Osteocyte (in vitro differentiated cells): ENCODE measurements at regions not wholly inside any gene's neighbourhood (a gene's known extent, or its start where the extent isn't known, plus 50 kb on each side); places are given as distances from the start of the nearest gene placed in this dataset.

Source experiments
- DNase-seq: peaks from one replicate; pipeline ENCODE4 v3.0.0; 2021; ENCODE audit warnings: mixed read lengths; ENCODE audit not compliant: unreplicated experiment; ENCODE audit errors: extremely low spot score
- H3K27ac Mint-ChIP-seq: one replicate; pipeline ENCODE4 v1.8.0; 2021; ENCODE audit warnings: mild to moderate bottlenecking, mixed read lengths; ENCODE audit not compliant: unreplicated experiment
- H3K27me3 Mint-ChIP-seq: one replicate; pipeline ENCODE4 v1.8.0; 2021; ENCODE audit warnings: mixed read lengths; ENCODE audit not compliant: unreplicated experiment
- H3K36me3 Mint-ChIP-seq: one replicate; pipeline ENCODE4 v1.8.0; 2021; ENCODE audit warnings: mixed read lengths; ENCODE audit not compliant: unreplicated experiment
- H3K4me1 Mint-ChIP-seq: one replicate; pipeline ENCODE4 v1.8.0; 2021; ENCODE audit warnings: mixed read lengths; ENCODE audit not compliant: unreplicated experiment
- H3K4me3 Mint-ChIP-seq: one replicate; pipeline ENCODE4 v1.8.0; 2021; ENCODE audit warnings: mild to moderate bottlenecking, moderate library complexity, mixed read lengths; ENCODE audit not compliant: unreplicated experiment
- H3K9me3 Mint-ChIP-seq: one replicate; pipeline ENCODE4 v1.8.0; 2021; ENCODE audit warnings: mixed read lengths; ENCODE audit not compliant: unreplicated experiment
- TF ChIP-seq, protein P1 (sequence below): fragments of 200-600 bp; sonication (generic); IDR thresholded peaks from 2 replicates; pipeline ENCODE4 v1.5.0; 2021; ENCODE audit warnings: antibody characterized with exemption, mild to moderate bottlenecking, moderate library complexity

GRCh38 chr5:116652903-116653302 is 78.3 kb upstream of the SEMA6A start:
- no peak overlapping the region for H3K4me3 Mint-ChIP-seq
- DNase-seq: no peak
- no peaks in the 10 kb centered on the region for H3K36me3 Mint-ChIP-seq
- no peak overlapping the region for H3K27ac Mint-ChIP-seq
- TF ChIP-seq, protein P1, sequence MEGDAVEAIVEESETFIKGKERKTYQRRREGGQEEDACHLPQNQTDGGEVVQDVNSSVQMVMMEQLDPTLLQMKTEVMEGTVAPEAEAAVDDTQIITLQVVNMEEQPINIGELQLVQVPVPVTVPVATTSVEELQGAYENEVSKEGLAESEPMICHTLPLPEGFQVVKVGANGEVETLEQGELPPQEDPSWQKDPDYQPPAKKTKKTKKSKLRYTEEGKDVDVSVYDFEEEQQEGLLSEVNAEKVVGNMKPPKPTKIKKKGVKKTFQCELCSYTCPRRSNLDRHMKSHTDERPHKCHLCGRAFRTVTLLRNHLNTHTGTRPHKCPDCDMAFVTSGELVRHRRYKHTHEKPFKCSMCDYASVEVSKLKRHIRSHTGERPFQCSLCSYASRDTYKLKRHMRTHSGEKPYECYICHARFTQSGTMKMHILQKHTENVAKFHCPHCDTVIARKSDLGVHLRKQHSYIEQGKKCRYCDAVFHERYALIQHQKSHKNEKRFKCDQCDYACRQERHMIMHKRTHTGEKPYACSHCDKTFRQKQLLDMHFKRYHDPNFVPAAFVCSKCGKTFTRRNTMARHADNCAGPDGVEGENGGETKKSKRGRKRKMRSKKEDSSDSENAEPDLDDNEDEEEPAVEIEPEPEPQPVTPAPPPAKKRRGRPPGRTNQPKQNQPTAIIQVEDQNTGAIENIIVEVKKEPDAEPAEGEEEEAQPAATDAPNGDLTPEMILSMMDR: no peak
- no peaks in the 10 kb centered on the region for H3K9me3 Mint-ChIP-seq
- H3K4me1 Mint-ChIP-seq: peaks cover 14% of the 10 kb centered on the region
- H3K27me3 Mint-ChIP-seq: peaks cover 22% of the 10 kb centered on the region

DNA sequence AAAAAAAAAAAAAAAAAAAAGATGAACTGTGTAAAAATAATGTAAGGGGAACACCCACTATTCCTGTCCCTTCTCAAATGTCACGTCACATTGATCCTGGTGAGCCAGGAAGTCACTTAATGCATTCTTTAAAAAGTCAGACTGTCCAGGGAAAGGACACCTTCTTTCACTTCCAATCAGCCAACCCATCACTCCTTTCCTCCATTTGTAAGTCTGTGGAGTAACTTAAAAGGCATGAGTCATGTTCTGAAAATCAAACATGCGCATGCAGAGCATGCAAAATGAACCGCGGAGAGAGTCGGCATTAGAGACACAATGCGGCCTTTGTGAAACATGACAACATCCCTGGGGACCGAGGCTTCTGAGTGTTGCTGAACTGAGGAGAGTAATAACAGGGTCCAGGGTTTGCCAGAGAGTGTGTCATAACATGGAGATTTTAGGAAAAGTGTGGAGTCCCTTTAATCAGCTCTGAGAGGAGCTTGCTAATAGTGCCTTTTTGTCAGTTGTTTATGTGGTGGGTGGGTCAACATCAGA is 77.6 kb upstream of the SEMA6A start:
- DNase-seq: no peak
- Mint-ChIP-seq H3K4me1 (peaks cover 14% of the 10 kb centered on the region), H3K4me3 (no peak overlapping the region), H3K27ac (no peak overlapping the region), H3K36me3 (no peaks in the 10 kb centered on the region), H3K27me3 (peaks cover 22% of the 10 kb centered on the region), H3K9me3 (no peaks in the 10 kb centered on the region)
- TF ChIP-seq, protein P1: no peak

DNA sequence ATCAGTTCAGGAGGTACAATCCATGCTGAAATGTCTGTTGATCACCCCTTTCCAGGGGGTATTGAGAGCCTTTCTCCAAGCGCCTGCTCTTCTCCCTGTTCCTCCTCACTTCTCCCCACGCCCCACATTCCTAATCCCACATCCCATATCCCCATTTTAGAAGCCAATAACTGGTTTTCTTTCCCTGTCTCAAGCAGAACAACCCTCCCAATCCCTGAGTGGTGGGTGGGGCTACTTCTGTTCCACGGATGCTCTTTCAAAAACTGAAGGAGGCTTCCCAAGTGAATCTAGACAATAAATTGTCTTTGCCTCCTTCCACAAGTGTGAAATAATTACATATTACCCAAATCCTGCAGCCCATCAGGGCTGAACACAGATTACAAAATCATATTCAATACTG is 77.0 kb upstream of the SEMA6A start:
- no peak for DNase-seq
- H3K36me3 Mint-ChIP-seq: no peaks in the 10 kb centered on the region
- peaks cover 14% of the 10 kb centered on the region for H3K4me1 Mint-ChIP-seq
- no peaks in the 10 kb centered on the region for H3K9me3 Mint-ChIP-seq
- H3K27ac Mint-ChIP-seq: no peak overlapping the region
- TF ChIP-seq, protein P1: no peak
- peaks cover 19% of the 10 kb centered on the region for H3K27me3 Mint-ChIP-seq
- H3K4me3 Mint-ChIP-seq: no peak overlapping the region

- Mint-ChIP-seq H3K4me3 (no peak overlapping the region), H3K27ac (no peak overlapping the region), H3K9me3 (no peaks in the 10 kb centered on the region), H3K27me3 (peaks cover 17% of the 10 kb centered on the region), H3K36me3 (no peaks in the 10 kb centered on the region), H3K4me1 (peaks cover 14% of the 10 kb centered on the region)
- no peak for DNase-seq
- TF ChIP-seq, protein P1: no peak
These were observed 76.3 kb upstream of the SEMA6A start for GRCh38 chr5:116650964-116651363.

DNA sequence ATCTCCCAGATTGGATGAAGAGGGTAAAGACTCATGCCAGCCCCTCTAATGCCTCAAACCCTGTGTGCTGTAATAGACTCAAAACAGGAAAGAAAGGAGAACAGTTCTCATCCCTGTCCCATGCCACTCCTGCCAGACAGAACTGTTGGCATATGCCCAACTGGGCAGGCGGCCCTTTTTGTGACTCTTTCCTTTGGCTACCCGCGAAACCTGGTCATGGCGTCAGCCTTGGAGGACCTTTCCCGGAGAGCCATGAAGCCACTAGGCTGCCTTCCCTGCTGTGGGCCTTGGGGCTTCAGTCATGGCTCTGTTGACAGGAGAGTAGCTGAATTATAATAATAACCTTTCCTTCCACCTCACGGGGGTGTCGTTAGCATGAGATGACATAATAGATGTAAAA is 75.9 kb upstream of the SEMA6A start:
- H3K27ac Mint-ChIP-seq: no peak overlapping the region
- no peaks in the 10 kb centered on the region for H3K36me3 Mint-ChIP-seq
- TF ChIP-seq, protein P1: no peak
- no peak overlapping the region for H3K4me3 Mint-ChIP-seq
- DNase-seq: no peak
- H3K27me3 Mint-ChIP-seq: peaks cover 17% of the 10 kb centered on the region
- no peaks in the 10 kb centered on the region for H3K9me3 Mint-ChIP-seq
- H3K4me1 Mint-ChIP-seq: peaks cover 14% of the 10 kb centered on the region
